ENCODE measurements at regions not wholly inside any gene's neighbourhood (a gene's known extent, or its start where the extent isn't known, plus 50 kb on each side); places are given as distances from the start of the nearest gene placed in this dataset.

- in situ Hi-C loops (cut with MboI; ENCODE audit: low sequenced_read_pairs) (no loop called here), intact Hi-C loops (cut with micrococcal nuclease) (no loop called here), dilution Hi-C loops (cut with HindIII; ENCODE audit: low sequenced_read_pairs, unreplicated experiment) (no loop called here)
- no peaks in the 10 kb centered on the region; the same call in 1 of the 2 replicates for H3K9me3 ChIP-seq (ENCODE audit: control insufficient read depth, insufficient read depth, low read length)
- no peak overlapping the region for H3K4me3 ChIP-seq (ENCODE audit: insufficient read depth, low read depth, low read length)
- ChIA-PET CTCF (no interaction called here), POLR2A (ENCODE audit: unreplicated experiment) (no interaction called here)
- no peak overlapping the region for H3K14ac ChIP-seq (replicated peaks; ENCODE audit: low read depth, low read length)
- no peak overlapping the region for H4K8ac ChIP-seq (ENCODE audit: low read depth in 2 of 2, low read length in 2 of 2)
- H3K36me3 ChIP-seq (ENCODE audit: control insufficient read depth, insufficient read depth, low read length): no peaks in the 10 kb centered on the region
- no peak for ATAC-seq (ENCODE audit: low read depth)
- no peak overlapping the region for H3K18ac ChIP-seq (ENCODE audit: low read depth, low read length)
- TF ChIP-seq CHD1 (IDR thresholded peaks at IDR 0.05; ENCODE audit: low read depth, low read length): no peak
- TF ChIP-seq RCOR1 (IDR thresholded peaks at IDR 0.05; ENCODE audit: insufficient replicate concordance, low read length): no peak
- no peak for TF ChIP-seq MAFK (IDR thresholded peaks at IDR 0.05; ENCODE audit: low read depth, low read length)
- TF ChIP-seq USF2 (IDR thresholded peaks at IDR 0.05; ENCODE audit: low read depth, low read length): no peak
- no peak for TF ChIP-seq CTCF (conservative IDR thresholded peaks at IDR 0.05; ENCODE audit: low read depth, low read length)
- no peak for TF ChIP-seq SMC3 (IDR thresholded peaks at IDR 0.05; ENCODE audit: low read depth, low read length)
- no peak for TF ChIP-seq MAZ (IDR thresholded peaks at IDR 0.05; ENCODE audit: borderline replicate concordance, low read depth, low read length)
- TF ChIP-seq BHLHE40 (IDR thresholded peaks at IDR 0.05; ENCODE audit: low read depth, low read length): no peak
- H3K9me1 ChIP-seq (ENCODE audit: insufficient read depth, low read length): no peaks in the 10 kb centered on the region
- no peak overlapping the region for H4K91ac ChIP-seq (ENCODE audit: insufficient read depth, low read depth, low read length)
- H3K9ac ChIP-seq (ENCODE audit: low read depth, low read length): no peak overlapping the region
- H3K4me1 ChIP-seq (ENCODE audit: control insufficient read depth, insufficient read depth, low read length): peaks cover 4% of the 10 kb centered on the region
- WGBS, 2 experiments (ENCODE audit: extremely low coverage in 2 of 2, insufficient read length in 1 of 2): 83% methylated on average over 7 of the region's 12 CpGs; no CpG with 5 or more reads in 1 of the 2 experiments
- no peak overlapping the region for H2BK5ac ChIP-seq (ENCODE audit: low read depth, low read length, poor library complexity, severe bottlenecking)
- H2BK120ac ChIP-seq (ENCODE audit: low read depth, low read length): no peak overlapping the region
- no peak overlapping the region for H2AK9ac ChIP-seq (replicated peaks; ENCODE audit: low read depth, low read length, poor library complexity)
- H3K23ac ChIP-seq (ENCODE audit: low read depth, low read length): no peak overlapping the region
- no peak overlapping the region for H2BK15ac ChIP-seq (ENCODE audit: low read depth, low read length)
- no peak overlapping the region for H3K4ac ChIP-seq (ENCODE audit: low read depth, low read length)
- H3K27me3 ChIP-seq (ENCODE audit: control insufficient read depth, insufficient read depth, low read length): peaks cover 5% of the 10 kb centered on the region; the same call in 1 of the 2 replicates
- no peak overlapping the region for H3K27ac ChIP-seq (ENCODE audit: insufficient read depth, low read length)
- H4K5ac ChIP-seq (ENCODE audit: low read depth, low read length): no peak overlapping the region
- no peak overlapping the region for H2AK5ac ChIP-seq (ENCODE audit: low read depth, low read length)
- H4K20me1 ChIP-seq (ENCODE audit: insufficient read depth, low read length): no peaks in the 10 kb centered on the region
- no TSS peak for BruUV-seq (replicated peaks)
- H3K4me2 ChIP-seq (ENCODE audit: low read depth, low read length): no peak overlapping the region
- H3K79me1 ChIP-seq (ENCODE audit: low read depth in 1 of 2, low read length in 2 of 2): no peaks in the 10 kb centered on the region
- H3K56ac ChIP-seq (ENCODE audit: extremely low read depth, insufficient read depth, low read length): no peak overlapping the region
- H2AFZ ChIP-seq (replicated peaks; ENCODE audit: low read length, poor library complexity): peak overlapping the region; percentile 24
- H2BK20ac ChIP-seq (ENCODE audit: low read depth, low read length): no peak overlapping the region
- DNase-seq: no peak
Measured at GRCh38 chr13:26465514-26465913, 92.0 kb upstream of the WASF3 start.

Measured in IMR-90 (cell line).